NOMO-1 (cell line): ENCODE measurements at regions not wholly inside any gene's neighbourhood (a gene's known extent, or its start where the extent isn't known, plus 50 kb on each side); places are given as distances from the start of the nearest gene placed in this dataset.
A peak's percentile ranks its signal among the peaks of the same experiment; 100 is the strongest.
"Not testable (repeated sequence)": the region's sequence is repeated elsewhere in the genome, so short reads cannot be mapped to it uniquely, and the experiment has no call there.

Source experiments
- DNase-seq, 2 experiments: peaks; one replicate each; lab custom pipeline; 2025; ENCODE audit not compliant: unreplicated experiment in 2 of 2; lab: John Stamatoyannopoulos, UW

- peak; percentile 34 to 72 for DNase-seq
Measured at GRCh38 chr3:155995525-155996370, 124.6 kb upstream of the KCNAB1 start.

DNA sequence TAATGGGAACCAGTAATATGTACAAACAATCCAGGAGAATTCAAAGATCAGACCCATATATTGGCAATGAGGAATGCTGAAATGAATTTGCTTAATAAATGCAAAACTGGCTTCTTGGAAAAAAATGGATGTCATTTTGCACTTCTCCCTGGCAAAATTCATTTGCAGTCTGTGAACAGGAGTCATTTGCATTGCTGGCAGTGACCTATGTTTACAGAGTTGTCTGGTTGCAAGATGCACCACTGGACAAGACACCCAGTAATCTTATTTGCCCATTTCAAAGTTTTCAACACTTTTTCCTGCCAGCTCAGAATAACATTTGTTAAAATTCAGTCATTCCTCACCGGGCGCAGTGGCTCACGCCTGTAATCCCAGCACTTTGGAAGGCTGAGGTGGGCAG lies 123.5 kb upstream of the KCNAB1 start:
- DNase-seq: no peak

- DNase-seq: not testable (repeated sequence)
Measured at GRCh38 chr3:155998173-155998572, 122.2 kb upstream of the KCNAB1 start.

DNA sequence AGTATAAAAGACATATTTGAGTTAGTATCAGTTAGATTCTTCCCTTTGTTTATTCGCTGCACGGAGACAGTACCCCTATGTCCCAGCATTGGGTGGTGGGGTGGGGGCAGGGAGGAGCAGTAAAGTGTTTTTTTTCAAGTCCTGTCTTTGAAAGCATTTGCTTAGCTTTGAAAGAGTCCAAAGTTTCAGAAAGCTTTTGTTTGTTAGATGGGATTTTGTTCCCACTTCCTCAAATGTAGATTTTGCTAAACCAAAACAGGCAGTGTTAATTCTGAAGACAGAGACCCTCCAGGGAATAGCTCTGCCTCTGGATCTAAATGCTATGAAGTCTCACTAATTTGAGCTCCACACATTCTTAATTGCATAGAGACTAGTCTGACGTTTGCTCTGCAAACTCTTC lies 114.6 kb upstream of the KCNAB1 start:
- no peak for DNase-seq

GRCh38 chr3:156010829-156011228 lies 109.5 kb upstream of the KCNAB1 start:
- DNase-seq: no peak

- DNase-seq: peak; percentile 37 to 47
Measured at GRCh38 chr3:156014489-156014888, 105.9 kb upstream of the KCNAB1 start.

GRCh38 chr3:156016902-156017301 lies 103.5 kb upstream of the KCNAB1 start:
- DNase-seq: no peak

DNA sequence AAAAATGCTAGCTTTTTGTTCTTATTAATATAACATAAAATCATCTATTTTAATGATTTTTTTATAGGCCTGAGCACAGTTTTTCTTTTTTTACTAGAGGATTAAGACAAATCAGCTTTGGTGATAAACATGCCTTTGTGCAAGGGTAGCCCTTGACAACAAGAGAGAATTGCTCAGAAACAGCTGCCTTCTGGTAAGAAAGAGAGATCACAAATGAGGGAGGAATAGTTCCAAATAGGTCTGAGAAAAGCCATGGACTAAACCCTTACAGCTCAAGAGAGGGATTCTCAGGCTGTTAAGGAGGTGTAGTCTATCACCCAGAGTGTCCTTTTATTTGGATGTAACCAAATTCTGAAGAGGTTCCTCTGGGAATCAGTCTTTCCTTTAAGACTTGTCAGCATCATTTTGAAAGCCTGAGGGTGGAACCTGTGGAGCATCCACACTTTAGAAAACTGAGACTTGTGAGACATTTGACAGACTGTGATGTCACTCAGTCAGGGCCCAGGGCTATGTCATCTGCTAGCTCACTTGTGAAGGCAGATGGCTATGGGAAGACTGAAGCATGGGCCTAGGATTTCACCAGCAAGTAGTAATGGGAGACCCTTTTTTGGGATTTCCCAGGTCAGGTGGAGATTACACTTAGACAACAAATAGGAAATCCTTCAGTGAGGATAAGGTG lies 102.9 kb upstream of the KCNAB1 start:
- no peak for DNase-seq

- DNase-seq: no peak
Measured at GRCh38 chr3:156024904-156025533, 95.4 kb upstream of the KCNAB1 start.

DNA sequence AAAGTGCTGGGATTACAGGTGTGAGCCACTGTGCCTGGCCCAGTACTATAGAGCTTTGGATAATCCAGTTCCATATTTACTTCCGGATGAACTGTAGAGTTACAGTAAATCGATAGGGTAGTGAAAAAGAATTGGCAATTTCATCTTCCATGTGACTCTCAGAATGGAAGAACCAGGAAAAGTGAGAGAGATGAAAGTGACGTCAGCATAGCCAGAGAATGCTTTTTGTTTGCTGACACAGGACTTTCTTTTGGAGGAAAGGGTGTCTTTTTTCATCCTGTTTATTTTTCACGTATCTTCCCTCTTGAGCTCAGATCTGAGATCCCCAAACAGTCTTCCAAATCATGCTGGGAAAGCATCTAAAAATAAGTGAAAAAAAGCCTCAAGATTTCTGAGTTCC lies 91.2 kb upstream of the KCNAB1 start:
- no peak for DNase-seq

- no peak for DNase-seq
Measured at GRCh38 chr3:156030723-156031122, 89.7 kb upstream of the KCNAB1 start.

GRCh38 chr3:156033428-156033827 lies 87.0 kb upstream of the KCNAB1 start:
- no peak for DNase-seq

DNA sequence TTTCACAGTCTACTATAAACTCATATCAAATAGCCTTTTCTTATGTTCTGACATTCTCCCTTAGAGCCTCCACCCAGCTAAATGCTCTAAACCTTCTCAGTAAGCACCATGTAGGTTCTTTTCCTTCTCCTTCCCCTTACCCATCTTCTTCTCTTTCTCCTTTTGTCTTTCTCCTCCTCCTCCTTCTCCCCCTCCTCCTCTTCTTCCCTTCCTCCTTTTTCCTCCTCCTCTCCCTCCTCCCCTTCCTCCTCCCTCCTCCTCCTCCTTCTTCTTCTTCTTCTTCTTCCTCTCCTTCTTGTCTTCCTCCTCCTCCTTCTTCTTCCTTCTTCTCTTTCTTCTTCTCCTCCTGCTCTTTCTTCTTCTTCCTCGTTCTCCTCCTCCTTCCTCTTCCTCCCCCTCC lies 85.2 kb upstream of the KCNAB1 start:
- no peak for DNase-seq

- no peak for DNase-seq
Measured at GRCh38 chr3:156036258-156037053, 83.9 kb upstream of the KCNAB1 start.

GRCh38 chr3:156037356-156037755 lies 83.0 kb upstream of the KCNAB1 start:
- no peak for DNase-seq

GRCh38 chr3:156038869-156039268 lies 81.5 kb upstream of the KCNAB1 start:
- DNase-seq: no peak

GRCh38 chr3:156040041-156040440 lies 80.3 kb upstream of the KCNAB1 start:
- DNase-seq: no peak

- not testable (repeated sequence) for DNase-seq
Measured at GRCh38 chr3:156041216-156041841, 79.0 kb upstream of the KCNAB1 start.

- not testable (repeated sequence) for DNase-seq
Measured at GRCh38 chr3:156041856-156042255, 78.5 kb upstream of the KCNAB1 start.

GRCh38 chr3:156043832-156044633 lies 76.3 kb upstream of the KCNAB1 start:
- peak in 1 of 2 experiments; percentile 9 for DNase-seq
